ENCODE measurements at regions not wholly inside any gene's neighbourhood (a gene's known extent, or its start where the extent isn't known, plus 50 kb on each side); places are given as distances from the start of the nearest gene placed in this dataset.

- no peak overlapping the region for H3K4me3 ChIP-seq (ENCODE audit: low read length)
- no peak for DNase-seq (ENCODE audit: low read depth)
Measured at GRCh38 chr1:230501849-230502248, 75.7 kb upstream of the PGBD5 start.

GRCh38 chr1:230501242-230501641 lies 75.1 kb upstream of the PGBD5 start:
- TF ChIP-seq, protein P1, sequence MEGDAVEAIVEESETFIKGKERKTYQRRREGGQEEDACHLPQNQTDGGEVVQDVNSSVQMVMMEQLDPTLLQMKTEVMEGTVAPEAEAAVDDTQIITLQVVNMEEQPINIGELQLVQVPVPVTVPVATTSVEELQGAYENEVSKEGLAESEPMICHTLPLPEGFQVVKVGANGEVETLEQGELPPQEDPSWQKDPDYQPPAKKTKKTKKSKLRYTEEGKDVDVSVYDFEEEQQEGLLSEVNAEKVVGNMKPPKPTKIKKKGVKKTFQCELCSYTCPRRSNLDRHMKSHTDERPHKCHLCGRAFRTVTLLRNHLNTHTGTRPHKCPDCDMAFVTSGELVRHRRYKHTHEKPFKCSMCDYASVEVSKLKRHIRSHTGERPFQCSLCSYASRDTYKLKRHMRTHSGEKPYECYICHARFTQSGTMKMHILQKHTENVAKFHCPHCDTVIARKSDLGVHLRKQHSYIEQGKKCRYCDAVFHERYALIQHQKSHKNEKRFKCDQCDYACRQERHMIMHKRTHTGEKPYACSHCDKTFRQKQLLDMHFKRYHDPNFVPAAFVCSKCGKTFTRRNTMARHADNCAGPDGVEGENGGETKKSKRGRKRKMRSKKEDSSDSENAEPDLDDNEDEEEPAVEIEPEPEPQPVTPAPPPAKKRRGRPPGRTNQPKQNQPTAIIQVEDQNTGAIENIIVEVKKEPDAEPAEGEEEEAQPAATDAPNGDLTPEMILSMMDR (conservative IDR thresholded peaks at IDR 0.05; ENCODE audit: low read depth, low read length), result no peak
- no peak overlapping the region for H3K4me3 ChIP-seq (ENCODE audit: low read length)
- no peak for DNase-seq (ENCODE audit: low read depth)

More at GRCh38 chr1:230501849-230502248, 75.7 kb upstream of the PGBD5 start:
- TF ChIP-seq, protein P1 (conservative IDR thresholded peaks at IDR 0.05; ENCODE audit: low read depth, low read length), result no peak

- TF ChIP-seq, protein P1 (conservative IDR thresholded peaks at IDR 0.05; ENCODE audit: low read depth, low read length), result no peak
- no peak for DNase-seq (ENCODE audit: low read depth)
- H3K4me3 ChIP-seq (ENCODE audit: low read length), result no peak overlapping the region
Measured at GRCh38 chr1:230500063-230500462, 73.9 kb upstream of the PGBD5 start.

- no peak overlapping the region for H3K4me3 ChIP-seq (ENCODE audit: low read length)
- TF ChIP-seq, protein P1 (conservative IDR thresholded peaks at IDR 0.05; ENCODE audit: low read depth, low read length), result no peak
- DNase-seq (ENCODE audit: low read depth), result no peak
Measured at GRCh38 chr1:230499496-230499895, 73.4 kb upstream of the PGBD5 start.

DNA sequence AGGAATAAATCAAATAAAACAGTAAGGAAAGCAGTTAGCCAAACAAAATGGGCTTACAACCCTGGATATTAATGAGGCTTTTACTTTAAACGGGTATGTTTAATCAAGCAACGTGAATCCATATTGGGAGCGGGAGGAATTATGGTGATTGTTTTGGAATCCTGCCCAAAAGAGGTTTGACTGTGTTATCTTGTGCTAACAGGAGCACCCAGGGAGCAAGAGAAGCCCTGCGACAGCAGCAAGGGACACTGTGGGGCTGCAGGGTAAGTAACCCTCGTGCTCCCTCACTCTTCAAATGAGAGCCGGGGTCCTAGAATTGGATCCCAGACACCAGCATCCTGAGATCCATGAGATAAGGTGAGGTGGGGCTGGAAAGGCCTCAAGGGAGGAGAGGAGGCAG lies 72.6 kb upstream of the PGBD5 start:
- no peak for DNase-seq (ENCODE audit: low read depth)
- H3K4me3 ChIP-seq (ENCODE audit: low read length), result no peak overlapping the region
- TF ChIP-seq, protein P1 (conservative IDR thresholded peaks at IDR 0.05; ENCODE audit: low read depth, low read length), result no peak

DNA sequence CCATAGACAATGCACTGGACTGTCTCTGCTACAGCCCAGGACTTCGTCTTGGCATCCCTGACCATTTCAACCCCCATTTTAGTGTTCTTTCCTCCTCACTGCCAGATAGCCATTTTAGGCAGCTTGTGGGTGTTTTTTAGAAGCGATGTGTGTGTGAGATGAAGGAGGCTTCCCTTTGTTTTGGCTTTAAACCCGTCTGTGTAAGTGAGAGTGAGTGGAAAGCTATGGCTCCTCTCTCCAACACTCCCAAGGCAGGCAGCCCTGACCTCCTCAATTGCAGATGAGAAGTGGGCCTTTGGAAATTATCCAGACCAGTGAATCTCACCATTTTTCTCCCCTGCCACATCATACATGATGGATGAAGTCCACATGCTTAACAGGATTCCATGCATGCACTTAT lies 70.3 kb upstream of the PGBD5 start:
- TF ChIP-seq, protein P1 (conservative IDR thresholded peaks at IDR 0.05; ENCODE audit: low read depth, low read length), result no peak
- no peak for DNase-seq (ENCODE audit: low read depth)
- H3K4me3 ChIP-seq (ENCODE audit: low read length), result no peak overlapping the region

DNA sequence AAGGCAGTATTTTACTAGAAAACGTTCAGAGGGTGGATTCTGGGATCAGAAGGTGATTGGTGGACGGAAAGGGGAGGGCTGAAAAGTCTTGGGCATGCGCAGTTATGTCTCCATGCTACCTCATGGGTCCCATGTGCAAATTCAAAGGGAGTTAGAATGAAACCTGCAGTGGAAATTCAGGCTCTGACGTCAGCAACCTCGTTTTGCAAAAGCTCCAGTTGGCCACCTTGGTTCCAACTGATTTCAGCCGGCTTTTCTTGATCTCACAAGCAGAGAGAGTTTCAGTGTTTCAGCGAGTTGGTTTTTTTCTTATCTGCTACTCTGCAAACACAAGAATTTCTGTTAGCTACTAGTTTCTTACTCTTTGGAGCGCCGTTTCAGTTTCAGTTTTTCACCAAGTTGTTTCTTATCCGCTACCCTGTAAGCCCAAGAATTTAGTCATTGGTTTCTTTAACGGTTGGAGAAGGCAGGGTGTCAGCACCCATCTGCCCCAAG lies 69.8 kb upstream of the PGBD5 start:
- TF ChIP-seq, protein P1 (conservative IDR thresholded peaks at IDR 0.05; ENCODE audit: low read depth, low read length), result no peak
- DNase-seq (ENCODE audit: low read depth), result no peak
- no peak overlapping the region for H3K4me3 ChIP-seq (ENCODE audit: low read length)
